Liver (tissue), 8 donors: ENCODE measurements at regions not wholly inside any gene's neighbourhood (a gene's known extent, or its start where the extent isn't known, plus 50 kb on each side); places are given as distances from the start of the nearest gene placed in this dataset.

Experiments
- DNase-seq: peaks from one replicate; pipeline ENCODE4 v3.0.0-alpha.2; 2017; ENCODE audit warnings: low spot score
- H3K27ac ChIP-seq, 2 donors: one replicate each; pipeline ENCODE4 v1.7.0; 2013; ENCODE audit warnings: inconsistent platforms in 2 of 2, low read length in 2 of 2, control low read depth in 1 of 2, low read depth in 1 of 2, mild to moderate bottlenecking in 1 of 2
- H3K27me3 ChIP-seq, 4 donors: one replicate each; pipeline versions ENCODE4 v1.6.1 to v1.7.0; 2013; ENCODE audit warnings: low read length in 3 of 4, inconsistent platforms in 1 of 4, mild to moderate bottlenecking in 1 of 4, moderate library complexity in 1 of 4; ENCODE audit not compliant: control insufficient read depth in 4 of 4, insufficient read depth in 4 of 4
- H3K36me3 ChIP-seq, 4 donors: one replicate each; pipeline versions ENCODE4 v1.6.1 to v1.7.0; 2013; ENCODE audit warnings: low read length in 3 of 4, mild to moderate bottlenecking in 3 of 4, low read depth in 1 of 4, moderate library complexity in 1 of 4; ENCODE audit not compliant: control insufficient read depth in 4 of 4, insufficient read depth in 3 of 4
- H3K4me1 ChIP-seq, 4 donors: one replicate each; pipeline versions ENCODE4 v1.6.1 to v1.7.0; 2013; ENCODE audit warnings: low read length in 3 of 4, mild to moderate bottlenecking in 3 of 4, moderate library complexity in 1 of 4; ENCODE audit not compliant: control insufficient read depth in 4 of 4, insufficient read depth in 4 of 4
- H3K4me3 ChIP-seq, 3 donors: one replicate each; pipeline versions ENCODE4 v1.6.1 to v1.7.0; 2013; ENCODE audit warnings: low read length in 3 of 3, control low read depth in 1 of 3, low read depth in 1 of 3, mild to moderate bottlenecking in 1 of 3
- H3K9ac ChIP-seq, 2 donors: one replicate each; pipeline ENCODE4 v1.7.0; 2013; ENCODE audit warnings: low read length in 2 of 2, mild to moderate bottlenecking in 2 of 2, moderate library complexity in 2 of 2, control low read depth in 1 of 2, low read depth in 1 of 2
- H3K9me3 ChIP-seq, 4 donors: one replicate each; pipeline versions ENCODE4 v1.6.1 to v1.7.0; 2013; ENCODE audit warnings: low read length in 3 of 4; ENCODE audit not compliant: control insufficient read depth in 4 of 4
- CTCF ChIP-seq: fragments of 150-350 bp; IDR thresholded peaks from 2 replicates; pipeline ENCODE4 v1.5.1; 2017; ENCODE audit warnings: improper control_type of control experiment, low read depth, low read length; ENCODE audit not compliant: missing input control
- EGR1 ChIP-seq, 2 donors: IDR thresholded peaks; 2 replicates each; pipeline ENCODE4 v1.6.1; 2016 to 2018; ENCODE audit warnings: antibody characterized with exemption in 2 of 2, low read depth in 2 of 2
- FOXA1 ChIP-seq: IDR thresholded peaks from 2 replicates; pipeline ENCODE4 v1.6.1; 2016; ENCODE audit warnings: antibody characterized with exemption
- FOXA2 ChIP-seq: IDR thresholded peaks from 2 replicates; pipeline ENCODE4 v1.6.1; 2016; ENCODE audit warnings: antibody characterized with exemption
- HNF4A ChIP-seq, 2 donors: conservative IDR thresholded peaks; 2 replicates each; pipeline ENCODE4 v1.6.1; 2016; ENCODE audit warnings: antibody characterized with exemption in 2 of 2, mild to moderate bottlenecking in 2 of 2
- HNF4G ChIP-seq: IDR thresholded peaks from 2 replicates; pipeline ENCODE4 v1.6.1; 2016; ENCODE audit warnings: antibody characterized with exemption
- JUND ChIP-seq, 2 donors: IDR thresholded peaks; 2 replicates each; pipeline ENCODE4 v1.6.1; 2016; ENCODE audit warnings: antibody characterized with exemption in 2 of 2
- RXRA ChIP-seq, 2 donors: IDR thresholded peaks; 2 replicates each; pipeline ENCODE4 v1.6.1; 2017 to 2018; ENCODE audit warnings: antibody characterized with exemption in 2 of 2, mild to moderate bottlenecking in 1 of 2
- SP1 ChIP-seq: IDR thresholded peaks from 2 replicates; pipeline ENCODE4 v1.6.1; 2018; ENCODE audit warnings: antibody characterized with exemption, mild to moderate bottlenecking
- TAF1 ChIP-seq: conservative IDR thresholded peaks from 2 replicates; pipeline ENCODE4 v1.6.1; 2016; ENCODE audit warnings: antibody characterized with exemption, mild to moderate bottlenecking
- YY1 ChIP-seq: IDR thresholded peaks from 2 replicates; pipeline ENCODE4 v1.6.1; 2016; ENCODE audit warnings: antibody characterized with exemption, mild to moderate bottlenecking
- WGBS: extraction: QIAGEN DNeasy Blood & Tissue Kit; methylation state at CpG from one replicate; pipeline ENCODE4 v1.1.7; 2013; 5-methylcytosine and 5-hydroxymethylcytosine counted together
- TF ChIP-seq, protein P1 (sequence below): IDR thresholded peaks from 2 replicates; pipeline ENCODE4 v1.6.1; 2016; ENCODE audit warnings: antibody characterized with exemption
- donor health status: healthy.
- donor health status: healthy.
- donor health status: healthy.
- donor health status: healthy.
- donor health status: healthy.

GRCh38 chr11:13102513-13102840, 93.4 kb downstream of the RASSF10 start:
- no peak overlapping the region for H3K9ac ChIP-seq

DNA sequence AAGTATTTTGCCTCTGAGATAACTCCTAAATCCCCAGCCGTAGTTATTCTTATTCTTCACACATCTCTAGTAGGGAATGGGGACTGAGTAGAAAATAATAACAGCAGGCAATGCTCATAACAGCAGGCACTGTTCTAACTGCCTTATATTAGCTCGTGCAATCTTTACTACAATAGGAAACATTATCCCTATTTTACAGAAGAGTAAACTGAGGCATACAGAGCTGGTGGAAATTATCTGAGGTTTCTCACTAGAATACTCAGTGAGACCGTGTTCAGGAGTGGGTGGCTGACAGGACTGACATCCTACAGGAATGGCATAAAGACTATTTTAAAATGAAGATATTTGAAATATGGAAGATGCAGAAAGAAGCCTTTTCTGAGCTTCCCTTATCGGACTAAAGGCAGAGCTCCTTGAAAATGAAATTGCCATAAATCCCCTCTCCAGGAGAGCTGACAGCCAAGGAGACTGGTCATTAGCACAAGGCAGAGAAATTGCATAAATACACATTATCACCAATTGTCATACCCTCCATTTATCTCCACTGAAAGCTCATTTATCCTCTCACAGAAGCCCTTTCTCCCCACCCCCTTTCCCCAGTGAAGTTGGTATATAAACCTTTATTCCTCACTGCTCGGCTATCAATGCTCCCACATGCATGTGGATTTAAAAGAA, 93.9 kb downstream of the RASSF10 start:
- H3K4me1 ChIP-seq: no peaks in the 10 kb centered on the region
- no peak overlapping the region for H3K9ac ChIP-seq
- no peak overlapping the region for H3K27ac ChIP-seq
- H3K27me3 ChIP-seq: no peaks in the 10 kb centered on the region
- no peak overlapping the region for H3K4me3 ChIP-seq
- DNase-seq: no peak
- no peaks in the 10 kb centered on the region for H3K36me3 ChIP-seq
- H3K9me3 ChIP-seq: no peaks in the 10 kb centered on the region
- TF ChIP-seq, protein P1, sequence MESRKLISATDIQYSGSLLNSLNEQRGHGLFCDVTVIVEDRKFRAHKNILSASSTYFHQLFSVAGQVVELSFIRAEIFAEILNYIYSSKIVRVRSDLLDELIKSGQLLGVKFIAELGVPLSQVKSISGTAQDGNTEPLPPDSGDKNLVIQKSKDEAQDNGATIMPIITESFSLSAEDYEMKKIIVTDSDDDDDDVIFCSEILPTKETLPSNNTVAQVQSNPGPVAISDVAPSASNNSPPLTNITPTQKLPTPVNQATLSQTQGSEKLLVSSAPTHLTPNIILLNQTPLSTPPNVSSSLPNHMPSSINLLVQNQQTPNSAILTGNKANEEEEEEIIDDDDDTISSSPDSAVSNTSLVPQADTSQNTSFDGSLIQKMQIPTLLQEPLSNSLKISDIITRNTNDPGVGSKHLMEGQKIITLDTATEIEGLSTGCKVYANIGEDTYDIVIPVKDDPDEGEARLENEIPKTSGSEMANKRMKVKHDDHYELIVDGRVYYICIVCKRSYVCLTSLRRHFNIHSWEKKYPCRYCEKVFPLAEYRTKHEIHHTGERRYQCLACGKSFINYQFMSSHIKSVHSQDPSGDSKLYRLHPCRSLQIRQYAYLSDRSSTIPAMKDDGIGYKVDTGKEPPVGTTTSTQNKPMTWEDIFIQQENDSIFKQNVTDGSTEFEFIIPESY: no peak
- TF ChIP-seq SP1: no peak
- TF ChIP-seq FOXA1: no peak
- TF ChIP-seq EGR1 (IDR thresholded peaks at IDR 0.05; ENCODE audit: low read depth in 2 of 2): no peak
- no peak for TF ChIP-seq TAF1
- TF ChIP-seq JUND (IDR thresholded peaks at IDR 0.05): no peak
- no peak for TF ChIP-seq YY1
- TF ChIP-seq FOXA2: no peak
- TF ChIP-seq CTCF: no peak
- WGBS: 87% methylated on average over 5 of the region's 5 CpGs

More at GRCh38 chr11:13102513-13102840, 93.4 kb downstream of the RASSF10 start:
- no peaks in the 10 kb centered on the region for H3K36me3 ChIP-seq
- H3K27ac ChIP-seq: no peak overlapping the region
- H3K9me3 ChIP-seq: no peaks in the 10 kb centered on the region
- no peaks in the 10 kb centered on the region for H3K27me3 ChIP-seq
- 80% methylated on average over 2 of the region's 2 CpGs for WGBS
- H3K4me1 ChIP-seq: no peaks in the 10 kb centered on the region
- TF ChIP-seq, protein P1: no peak
- TF ChIP-seq FOXA1 (no peak), FOXA2 (no peak), RXRA (IDR thresholded peaks at IDR 0.05) (no peak), YY1 (no peak), EGR1 (IDR thresholded peaks at IDR 0.05; ENCODE audit: low read depth in 2 of 2) (no peak), TAF1 (no peak), HNF4A (conservative IDR thresholded peaks at IDR 0.05) (no peak), HNF4G (no peak)
- H3K4me3 ChIP-seq: no peak overlapping the region
- DNase-seq: no peak
